ENCODE measurements at regions not wholly inside any gene's neighbourhood (a gene's known extent, or its start where the extent isn't known, plus 50 kb on each side); places are given as distances from the start of the nearest gene placed in this dataset.
"Not testable (repeated sequence)": the region's sequence is repeated elsewhere in the genome, so short reads cannot be mapped to it uniquely, and the experiment has no call there.

- not testable (repeated sequence) for TF ChIP-seq POLR2A, CTCF (IDR thresholded peaks at IDR 0.05)
Observed at GRCh38 chr3:137338400-137338799, 380.6 kb downstream of the IL20RB start.
